Stimulated activated CD4-positive, alpha-beta T cell treated with anti-CD3 and anti-CD28 coated beads, Interleukin-1b, Interleukin-23, amount 100 ng/mL, for 48 hours (primary cell): ENCODE measurements at regions not wholly inside any gene's neighbourhood (a gene's known extent, or its start where the extent isn't known, plus 50 kb on each side); places are given as distances from the start of the nearest gene placed in this dataset.
"Not testable (repeated sequence)": the region's sequence is repeated elsewhere in the genome, so short reads cannot be mapped to it uniquely, and the experiment has no call there.

Experiments used
- DNase-seq: peaks from one replicate; pipeline ENCODE4 v3.0.0-alpha.2; 2020

DNA sequence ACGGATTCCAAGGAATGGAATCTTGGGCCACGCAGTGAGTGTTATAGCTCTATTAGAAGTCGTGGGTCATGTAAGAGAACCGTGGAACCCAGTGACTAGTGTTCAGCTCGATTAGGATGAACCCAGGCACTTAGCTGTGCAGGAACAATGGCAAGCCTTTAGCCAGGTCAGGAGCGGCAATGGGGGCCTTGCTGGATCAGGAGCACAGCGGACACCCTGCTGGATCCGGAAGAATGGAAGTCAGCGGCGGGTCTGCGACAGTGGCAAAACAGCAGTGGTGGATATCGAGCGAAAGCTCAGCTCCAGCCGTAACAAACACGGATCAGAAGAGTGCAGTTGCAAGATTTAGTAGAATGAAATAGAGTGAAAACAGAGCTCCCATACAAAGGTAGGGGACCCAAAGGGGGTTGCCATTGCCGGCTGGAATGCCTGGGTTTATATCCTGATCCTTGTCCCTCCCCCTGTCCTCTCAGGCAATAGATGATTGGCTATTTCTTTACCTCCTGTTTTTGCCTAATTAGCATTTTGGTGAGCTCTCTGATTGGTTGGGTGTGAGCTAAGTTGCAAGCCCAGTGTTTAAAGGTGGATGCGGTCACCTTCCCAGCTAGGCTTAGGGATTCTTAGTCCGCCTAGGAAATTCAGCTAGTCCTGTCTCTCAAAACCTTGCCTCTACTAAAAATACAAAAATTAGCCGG is 618.3 kb upstream of the CBLB start:
- DNase-seq: not testable (repeated sequence)

DNA sequence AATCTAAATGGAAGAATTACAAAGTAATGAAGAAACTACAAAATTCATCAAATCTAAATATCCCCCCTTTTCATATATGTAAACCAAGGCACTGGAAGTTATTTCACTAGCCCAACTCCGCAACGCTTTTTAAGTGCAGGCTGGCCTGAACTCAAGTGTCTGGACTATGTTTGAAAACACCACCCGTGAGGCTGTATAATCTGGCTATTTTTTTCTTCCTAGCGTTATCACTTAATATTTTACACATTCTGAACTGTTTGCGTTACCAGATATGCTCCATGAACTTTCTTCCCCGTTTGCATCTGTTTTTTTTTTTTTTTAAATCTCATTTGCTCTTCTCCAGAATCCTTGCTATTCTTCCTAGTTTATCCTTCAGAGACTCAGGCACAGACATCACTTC is 619.5 kb upstream of the CBLB start:
- no peak for DNase-seq

DNA sequence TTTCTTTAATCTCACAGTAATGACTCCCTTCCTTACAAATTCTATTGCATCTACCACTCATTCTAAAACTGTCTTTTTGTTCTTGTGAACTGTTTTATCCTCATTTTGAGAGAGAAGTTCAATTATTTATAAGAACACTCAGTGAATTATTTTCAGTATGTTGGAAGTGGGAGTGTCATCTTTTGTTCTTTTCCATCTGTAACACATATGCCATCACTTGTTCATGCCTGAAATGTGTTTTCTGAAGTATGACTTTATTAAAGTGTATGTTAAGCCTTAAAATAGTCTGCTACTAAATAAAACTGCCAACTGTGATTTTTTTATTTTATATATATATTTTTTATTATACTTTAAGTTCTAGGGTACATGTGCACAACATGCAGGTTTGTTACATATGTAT is 623.0 kb upstream of the CBLB start:
- DNase-seq: no peak

DNA sequence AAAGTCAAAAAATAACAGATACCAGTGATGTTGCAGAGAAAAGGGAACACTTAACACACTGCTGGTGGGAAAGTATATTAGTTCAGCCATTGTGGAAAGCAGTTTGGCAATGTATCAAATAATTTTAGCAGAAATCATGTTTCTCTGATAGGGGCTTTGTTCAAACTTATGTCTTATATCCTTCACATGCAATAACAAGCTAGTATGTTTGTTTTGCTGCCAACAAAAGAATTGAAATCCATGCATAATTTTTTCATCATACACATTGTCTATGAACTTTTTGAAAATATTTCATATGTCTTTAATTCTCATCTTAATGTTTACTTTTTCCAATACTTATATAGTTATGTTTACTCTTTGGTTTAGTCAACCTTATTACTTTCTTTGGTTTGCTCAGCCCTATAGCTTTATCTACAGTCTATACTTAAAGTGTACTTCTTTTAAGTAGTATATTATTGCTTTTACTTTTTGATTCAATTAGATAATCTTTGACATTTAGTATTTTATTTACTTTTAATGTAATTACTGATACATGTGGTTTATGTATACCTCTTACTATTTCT is 639.6 kb upstream of the CBLB start:
- no peak for DNase-seq

DNA sequence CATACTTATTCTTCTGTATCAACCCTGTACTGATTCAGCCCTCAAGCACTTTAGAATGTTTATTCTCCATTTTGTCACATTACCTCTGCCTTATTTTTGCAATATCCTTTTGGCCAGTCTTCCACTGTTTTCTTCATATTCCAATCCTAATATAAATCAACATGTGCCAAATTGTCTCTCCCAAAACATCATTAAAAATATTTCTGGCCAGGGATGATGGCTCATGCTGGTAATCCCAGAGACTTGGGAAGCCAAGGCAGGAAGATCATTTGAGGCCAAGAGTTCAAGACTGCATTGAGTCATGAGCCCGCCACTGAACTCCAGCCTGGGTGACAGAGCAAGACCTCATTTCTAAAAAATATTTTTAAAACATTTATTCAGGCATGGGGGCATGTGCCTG is 641.4 kb upstream of the CBLB start:
- DNase-seq: no peak

DNA sequence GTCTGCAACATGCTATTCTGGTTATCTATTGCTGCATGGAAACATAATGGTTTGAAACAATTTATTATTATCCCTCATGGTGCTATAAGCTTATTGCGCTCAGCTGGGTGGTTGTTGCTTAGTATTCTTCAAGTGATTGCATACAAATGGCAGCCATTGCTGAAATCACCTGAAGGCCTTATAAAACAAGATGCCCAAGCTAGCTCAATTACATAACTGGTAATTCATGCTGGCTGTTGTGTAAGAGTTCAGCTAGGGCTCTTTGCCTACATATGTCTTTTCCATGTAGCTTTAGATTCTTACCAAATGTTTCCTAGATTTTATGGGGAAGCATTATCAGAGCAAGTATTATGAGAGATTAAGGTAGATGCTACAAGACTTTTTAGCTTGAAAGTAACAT is 644.0 kb upstream of the CBLB start:
- no peak for DNase-seq

DNA sequence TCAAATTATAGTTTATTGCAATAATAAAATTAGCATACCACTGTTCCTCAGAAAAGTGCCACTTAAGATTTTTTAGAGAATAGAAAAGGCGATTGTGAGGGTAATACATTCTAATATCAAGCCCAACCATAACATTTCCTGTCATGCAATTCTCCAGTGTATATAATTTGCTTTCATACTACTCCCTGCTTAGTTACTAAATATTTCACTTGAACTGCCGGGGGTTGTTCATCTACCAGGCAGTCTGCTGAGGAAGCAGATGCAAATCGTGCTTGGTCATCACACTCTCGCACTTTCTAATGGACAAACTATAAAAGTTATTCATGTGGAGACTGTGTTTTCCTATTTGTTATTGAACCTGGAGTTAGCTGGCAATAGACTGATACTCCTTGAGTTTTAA is 645.6 kb upstream of the CBLB start:
- DNase-seq: no peak

DNA sequence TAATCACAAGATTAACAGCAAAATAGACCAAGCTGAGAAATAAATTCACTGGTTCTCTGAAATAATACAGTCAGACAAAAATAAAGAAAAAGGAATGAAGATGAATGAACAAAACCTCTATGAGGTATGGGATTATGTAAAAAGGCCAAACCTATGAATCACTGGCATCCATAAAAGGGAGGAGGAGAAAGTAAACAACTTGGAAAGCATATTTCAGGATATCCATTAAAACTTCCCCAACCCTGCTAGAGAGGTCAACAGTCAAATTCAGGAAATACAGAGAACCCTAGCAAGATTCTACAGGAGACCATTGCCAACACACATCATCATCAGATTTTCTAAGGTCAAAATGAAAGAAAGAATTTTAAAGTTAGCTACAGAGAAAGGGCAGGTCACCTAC is 649.7 kb upstream of the CBLB start:
- no peak for DNase-seq

DNA sequence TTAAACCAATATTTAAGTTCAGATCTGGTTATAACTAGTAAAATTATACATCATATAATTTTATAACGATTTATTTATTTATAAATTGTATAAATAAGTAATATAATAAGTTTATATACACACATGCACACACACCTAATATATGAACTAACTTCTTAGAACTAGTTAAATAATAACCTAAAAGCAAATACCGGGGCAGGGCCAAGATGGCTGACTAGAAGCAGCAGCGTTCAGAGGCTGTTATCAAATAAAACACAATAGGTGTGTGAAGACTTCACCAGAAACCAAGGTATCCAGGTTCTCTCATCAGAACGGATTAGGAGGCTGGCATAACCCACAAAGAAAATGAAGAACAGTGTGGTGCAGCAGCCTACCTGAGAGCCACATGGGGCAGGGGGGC is 653.6 kb upstream of the CBLB start:
- DNase-seq: no peak

DNA sequence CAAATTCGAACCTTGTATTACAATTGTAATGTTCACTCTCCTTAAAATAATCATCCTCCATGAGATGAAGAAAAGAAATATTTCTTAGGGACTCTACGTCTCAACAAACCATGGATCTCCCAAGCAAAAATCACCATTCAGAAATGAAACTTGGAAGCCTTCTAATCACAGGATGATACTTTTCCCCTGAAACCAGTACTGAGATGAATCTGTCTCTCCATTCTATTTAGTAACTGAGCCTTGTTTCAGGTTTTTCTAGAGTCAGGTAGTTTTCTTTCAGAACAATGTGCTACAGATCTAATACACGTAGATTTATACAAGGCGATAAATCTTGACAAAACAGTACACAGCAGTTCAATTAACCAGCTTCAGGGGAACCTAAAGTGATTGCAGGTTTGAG is 660.1 kb upstream of the CBLB start:
- no peak for DNase-seq

DNA sequence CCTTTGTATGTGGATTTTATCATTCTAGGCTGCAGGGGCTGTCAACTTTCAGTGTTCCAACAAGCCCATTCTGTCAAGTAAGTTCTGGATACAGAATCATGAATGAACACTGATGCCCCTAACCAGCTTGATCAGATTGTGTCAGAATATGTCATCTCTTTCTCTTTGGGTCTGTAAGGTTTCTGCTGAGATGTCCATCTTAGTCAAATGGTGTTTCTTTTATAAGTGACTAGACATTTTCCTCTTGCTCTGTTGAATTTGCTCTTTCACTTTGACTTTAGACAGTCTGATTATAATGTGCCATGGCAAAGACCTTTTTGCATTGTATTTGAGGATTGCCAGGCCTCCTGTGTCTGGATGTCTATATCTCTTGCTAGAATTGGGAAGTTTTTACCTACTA is 660.9 kb upstream of the CBLB start:
- DNase-seq: no peak

DNA sequence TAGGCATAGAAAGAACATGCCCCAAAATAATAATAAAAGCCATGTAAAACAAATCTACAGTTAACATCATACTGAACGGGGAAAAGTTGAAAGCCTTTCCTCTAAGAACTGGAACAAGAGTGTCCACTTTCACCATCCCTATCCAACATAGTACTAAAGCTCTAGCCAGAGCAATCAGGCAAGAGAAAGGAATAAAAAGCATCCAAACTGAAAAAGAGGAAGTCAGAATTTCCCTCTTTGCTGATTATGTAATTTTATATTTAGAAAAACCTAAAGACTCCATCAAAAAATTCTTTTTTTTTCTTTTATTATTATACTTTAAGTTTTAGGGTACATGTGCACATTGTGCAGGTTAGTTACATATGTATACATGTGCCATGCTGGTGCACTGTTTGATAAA is 661.6 kb upstream of the CBLB start:
- DNase-seq: no peak

DNA sequence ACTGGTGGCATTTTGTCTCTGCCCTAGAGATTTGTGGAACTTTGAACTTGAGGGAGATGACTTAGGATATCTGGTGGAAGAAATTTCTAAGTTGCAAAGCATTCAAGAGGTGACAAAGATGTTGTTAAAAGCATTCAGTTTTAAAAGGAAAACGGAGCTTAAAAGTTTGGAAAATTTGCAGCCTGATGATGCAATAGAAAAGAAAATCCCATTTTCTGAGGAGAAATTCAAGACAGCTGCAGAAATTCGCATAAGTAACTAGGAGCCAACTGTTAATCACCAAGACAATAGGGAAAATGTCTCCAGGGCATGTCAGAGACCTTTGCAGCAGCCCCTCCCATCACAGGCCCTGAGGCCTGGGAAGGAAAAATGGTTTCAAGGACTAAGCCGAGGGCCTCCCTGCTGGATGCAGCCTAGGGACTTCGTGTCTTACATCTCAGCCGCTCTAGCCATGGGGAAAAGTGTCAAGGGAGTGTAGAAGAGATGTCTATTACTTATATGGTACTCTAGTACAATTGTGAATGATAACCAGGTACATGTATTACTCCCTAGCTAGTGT is 663.0 kb upstream of the CBLB start:
- DNase-seq: not testable (repeated sequence)

DNA sequence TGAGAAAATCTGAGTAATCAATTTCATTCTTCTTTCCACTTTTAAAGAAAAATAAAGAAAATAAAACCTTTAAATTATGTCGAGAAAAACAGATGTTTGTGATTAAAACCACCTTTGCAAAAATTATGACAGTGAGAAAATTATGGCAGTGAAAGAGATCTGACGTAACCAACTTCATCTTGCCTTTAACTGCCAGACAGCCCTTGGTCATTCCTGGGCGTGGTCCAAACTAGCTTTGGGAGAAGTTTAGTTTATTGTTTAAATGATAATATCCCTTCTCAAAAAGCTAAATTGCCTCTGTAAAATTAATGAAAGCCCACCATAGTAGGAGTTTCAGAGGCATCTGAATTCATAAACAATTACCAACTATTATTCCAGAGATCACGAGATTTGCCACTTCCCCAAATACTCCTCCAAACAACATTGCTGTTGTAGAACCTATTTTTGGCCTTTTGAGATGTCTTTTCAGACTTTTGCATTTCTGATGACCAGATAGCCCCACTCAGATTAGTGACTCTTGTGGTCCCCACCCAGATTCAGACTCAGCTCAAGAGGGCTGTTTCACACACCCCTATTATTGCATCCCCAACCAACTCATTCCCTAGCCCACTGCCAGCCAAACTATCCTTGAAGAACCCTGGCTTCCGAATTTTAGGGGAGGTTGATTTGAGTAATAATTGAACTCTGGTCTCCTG is 664.4 kb upstream of the CBLB start:
- no peak for DNase-seq

DNA sequence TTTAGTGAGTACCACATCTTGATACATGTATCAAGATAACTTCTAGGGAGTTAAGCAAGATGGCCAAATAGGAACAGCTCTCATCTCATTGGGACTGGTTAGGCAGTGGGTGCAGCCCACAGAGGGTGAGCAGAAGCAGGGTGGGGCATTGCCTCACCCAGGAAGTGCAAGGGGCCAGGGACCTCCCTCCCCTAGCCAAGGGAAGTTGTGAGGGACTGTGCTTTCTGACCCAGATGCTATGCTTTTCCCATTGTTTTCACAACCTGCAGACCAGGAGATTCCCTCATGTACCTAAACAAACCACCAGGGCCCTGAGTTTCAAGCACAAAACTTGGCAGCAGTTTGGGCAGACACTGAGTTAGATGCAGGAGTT is 665.0 kb upstream of the CBLB start:
- no peak for DNase-seq

DNA sequence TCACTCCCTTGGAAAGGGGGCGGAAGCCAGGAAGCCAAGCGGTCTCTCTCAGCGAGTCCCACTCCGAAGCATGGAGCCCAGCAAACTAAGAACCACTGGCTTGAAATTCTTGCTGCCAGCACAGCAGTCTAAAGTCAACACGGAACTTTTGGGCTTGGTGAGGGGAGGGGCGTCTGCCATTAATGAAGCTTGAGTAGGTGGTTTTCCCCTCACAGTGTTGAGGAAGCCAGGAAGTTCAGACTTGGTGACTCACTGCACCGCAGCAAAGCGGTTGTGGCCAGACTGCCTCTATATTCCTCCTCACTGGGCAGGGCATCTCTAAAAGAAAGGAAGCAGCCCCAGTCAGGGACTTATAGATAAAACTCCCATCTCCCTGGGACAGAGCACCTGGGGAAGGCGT is 665.4 kb upstream of the CBLB start:
- peak; percentile 55 for DNase-seq

DNA sequence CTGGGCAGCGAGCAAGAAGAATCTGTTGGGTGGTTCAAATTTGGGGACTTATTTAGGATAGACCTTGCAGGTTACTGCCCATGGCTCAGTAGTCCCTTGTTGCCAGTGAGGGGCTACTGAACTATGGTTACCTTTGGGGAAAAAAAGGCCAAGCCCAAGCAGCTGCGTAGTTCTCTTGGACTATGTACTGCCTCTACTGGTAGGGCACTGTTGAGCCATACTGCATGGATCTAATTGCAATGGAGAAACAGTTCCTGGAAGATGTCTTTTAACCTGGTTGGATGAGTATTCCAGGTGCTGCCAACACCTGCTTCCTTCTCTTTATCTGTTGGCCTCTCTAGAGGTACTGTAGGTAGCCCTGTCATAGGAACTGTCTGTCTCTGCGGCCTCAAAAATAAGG is 671.9 kb upstream of the CBLB start:
- DNase-seq: no peak

DNA sequence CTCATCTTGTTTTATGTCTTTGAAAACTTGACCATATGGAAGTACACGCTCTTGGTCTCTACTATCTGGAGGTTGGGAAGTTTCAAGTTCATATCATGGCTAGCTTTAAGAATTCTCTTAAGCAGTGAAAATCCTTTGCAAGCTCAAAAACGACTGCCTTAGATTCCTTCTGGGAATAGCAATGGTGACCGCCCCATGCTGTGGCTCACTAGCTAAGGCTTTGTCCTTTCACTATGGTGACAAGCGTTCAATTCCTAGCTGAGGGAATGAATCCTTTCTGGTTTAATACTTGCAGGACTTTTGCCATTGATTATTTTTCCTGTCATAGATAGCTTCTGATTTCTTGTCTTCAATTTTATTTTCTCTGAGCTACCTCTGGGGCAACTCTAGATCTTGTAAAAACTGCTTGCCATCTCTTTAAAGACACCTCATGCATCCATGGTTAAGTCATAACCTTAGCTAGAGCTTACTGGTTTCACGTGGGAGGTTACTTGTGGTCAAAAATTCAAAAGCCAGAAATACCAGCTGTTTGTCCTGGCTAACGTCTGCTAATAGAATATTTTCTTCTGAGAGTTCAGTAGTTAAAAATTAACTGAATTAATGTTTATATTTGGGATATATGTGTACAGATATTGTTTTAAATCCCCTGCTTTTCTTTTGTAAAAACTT is 673.4 kb upstream of the CBLB start:
- no peak for DNase-seq

DNA sequence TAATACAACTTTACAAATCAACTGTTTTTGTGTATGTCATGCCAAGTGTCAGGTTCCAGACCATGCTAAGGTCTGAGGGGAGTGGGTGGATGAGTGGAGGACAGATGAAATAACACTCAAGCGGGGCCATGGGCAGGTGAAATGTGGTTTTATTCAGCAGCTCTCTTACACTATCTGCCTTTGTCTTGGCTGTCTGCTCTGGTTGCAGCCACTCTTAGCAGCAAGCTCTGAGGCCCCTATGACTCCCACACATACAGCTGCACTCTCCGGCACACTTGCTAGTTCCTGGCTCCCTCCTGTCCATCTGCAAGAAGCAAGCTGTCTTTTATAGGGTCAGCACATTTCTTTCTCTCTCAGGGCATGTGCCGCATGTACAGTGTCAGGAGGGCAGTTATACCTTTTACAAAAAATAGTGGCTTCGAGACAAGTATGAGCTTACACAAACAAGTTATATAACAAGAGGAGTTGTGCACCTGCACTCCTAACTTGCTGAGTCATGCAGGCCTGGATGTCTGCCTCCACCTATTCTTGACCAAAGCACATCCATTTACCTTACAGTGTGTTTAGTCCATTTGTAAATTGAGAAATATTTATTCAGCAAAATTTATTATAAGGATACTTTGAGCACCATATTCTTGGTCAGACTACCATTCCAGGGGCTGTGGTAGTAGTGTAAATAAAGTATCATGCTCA is 683.7 kb upstream of the CBLB start:
- no peak for DNase-seq

DNA sequence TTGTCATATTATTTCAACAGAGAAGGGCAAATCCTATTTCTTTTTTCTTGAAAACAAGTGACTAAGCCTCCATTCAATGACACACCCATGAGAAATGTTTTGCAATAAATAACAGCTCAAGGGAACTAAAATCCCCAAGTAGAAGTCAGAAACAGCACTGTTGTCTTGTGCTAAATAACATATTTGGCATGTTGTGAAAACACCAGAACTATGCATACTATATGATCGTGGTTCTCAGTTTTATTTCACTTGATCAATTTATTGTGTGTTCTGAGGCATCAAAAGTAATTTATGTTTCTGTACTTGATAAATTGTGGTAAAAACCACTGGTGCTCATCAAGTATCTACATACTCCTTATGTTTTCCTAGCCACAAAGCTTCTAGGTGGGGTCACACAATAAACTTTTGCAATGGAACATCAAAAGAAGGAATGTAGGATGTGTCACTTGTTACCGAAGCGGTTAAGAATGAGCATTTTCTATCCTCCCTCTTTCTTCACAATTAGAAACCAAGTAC is 691.7 kb upstream of the CBLB start:
- no peak for DNase-seq

DNA sequence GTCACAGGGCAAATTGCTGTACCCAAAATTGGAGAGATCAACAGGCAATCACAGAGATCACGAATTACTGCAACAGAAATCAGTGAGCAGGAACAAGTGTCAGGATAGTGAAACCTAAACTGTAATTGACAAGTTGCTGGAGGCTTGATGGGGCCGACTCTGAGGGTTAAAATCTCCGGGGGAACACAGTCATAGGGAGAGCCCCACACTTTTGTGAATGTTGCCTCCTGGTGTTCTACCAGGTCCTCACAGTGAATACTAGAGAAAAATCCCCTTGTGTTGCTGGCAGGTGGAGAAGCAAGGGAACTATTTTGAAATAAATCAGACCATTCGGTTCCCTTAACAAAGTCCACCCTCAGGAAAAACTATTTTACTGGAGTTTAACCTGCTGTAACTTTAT is 697.5 kb upstream of the CBLB start:
- peak; percentile 28 for DNase-seq

DNA sequence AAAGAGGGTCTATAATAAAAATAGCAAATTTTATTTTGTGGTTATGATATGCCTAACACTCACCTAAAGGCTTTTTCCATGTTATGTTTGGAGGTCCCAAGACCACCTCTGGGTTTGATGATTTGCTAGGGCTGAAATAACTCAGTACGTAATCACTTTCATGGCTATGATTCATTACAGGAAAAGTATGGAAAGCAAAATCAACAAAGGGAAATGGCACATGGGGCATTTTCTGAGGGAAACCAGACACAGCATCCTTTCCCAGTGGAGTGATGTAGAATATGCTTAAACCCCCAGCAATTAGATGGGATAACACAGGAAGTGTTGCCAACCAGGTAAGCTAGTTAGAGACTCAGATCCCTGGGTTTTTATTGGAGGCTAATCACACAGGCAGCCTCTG is 701.6 kb upstream of the CBLB start:
- DNase-seq: no peak

DNA sequence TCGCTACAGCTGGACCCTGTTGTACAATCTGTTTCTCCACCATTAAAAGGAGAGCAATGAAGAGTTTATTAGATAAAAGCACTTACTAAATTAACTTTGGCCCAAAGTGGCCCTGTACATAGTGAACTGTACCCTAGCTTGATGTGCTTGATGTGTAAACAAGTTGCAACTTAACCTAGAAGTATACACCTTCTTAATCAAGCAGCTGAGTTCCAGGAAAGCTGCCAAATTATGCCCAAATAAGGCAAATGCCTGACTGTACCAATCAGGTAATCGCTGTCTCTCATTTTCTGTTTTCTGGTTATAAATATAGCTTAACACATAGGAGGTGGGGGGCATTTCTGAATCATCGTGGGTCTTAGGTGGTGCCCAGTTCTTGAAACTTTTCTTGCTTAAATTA is 704.8 kb upstream of the CBLB start:
- DNase-seq: no peak
